Esophagus (tissue), 2 donors: ENCODE measurements at regions not wholly inside any gene's neighbourhood (a gene's known extent, or its start where the extent isn't known, plus 50 kb on each side); places are given as distances from the start of the nearest gene placed in this dataset.

Experiments
- H3K27ac ChIP-seq, 2 donors: one replicate each; pipeline ENCODE4 v1.5.1; 2013; ENCODE audit warnings: low read depth in 2 of 2, mild to moderate bottlenecking in 2 of 2, inconsistent platforms in 1 of 2, low read length in 1 of 2, moderate library complexity in 1 of 2
- H3K27me3 ChIP-seq, 2 donors: one replicate each; pipeline ENCODE4 v1.6.1; 2013; ENCODE audit warnings: low read length in 2 of 2, control low read depth in 1 of 2, mild to moderate bottlenecking in 1 of 2; ENCODE audit not compliant: insufficient read depth in 2 of 2, control insufficient read depth in 1 of 2
- H3K36me3 ChIP-seq, 2 donors: one replicate each; pipeline ENCODE4 v1.6.1; 2013; ENCODE audit warnings: low read length in 1 of 2; ENCODE audit not compliant: control insufficient read depth in 2 of 2, insufficient read depth in 2 of 2
- H3K4me1 ChIP-seq, 2 donors: one replicate each; pipeline ENCODE4 v1.6.1; 2013; ENCODE audit warnings: low read length in 1 of 2; ENCODE audit not compliant: control insufficient read depth in 2 of 2, insufficient read depth in 2 of 2
- H3K4me3 ChIP-seq, 2 donors: one replicate each; pipeline ENCODE4 v1.5.1; 2013; ENCODE audit warnings: low read length in 2 of 2, mild to moderate bottlenecking in 2 of 2, low read depth in 1 of 2, moderate library complexity in 1 of 2
- H3K9me3 ChIP-seq, 2 donors: one replicate each; pipeline ENCODE4 v1.6.1; 2013; ENCODE audit warnings: mild to moderate bottlenecking in 2 of 2, low read depth in 1 of 2, low read length in 1 of 2, moderate library complexity in 1 of 2; ENCODE audit not compliant: control insufficient read depth in 2 of 2, insufficient read depth in 1 of 2
- whole genome bisulfite sequencing, 2 donors: extraction: QIAGEN DNeasy Blood & Tissue Kit; methylation state at CpG; one replicate each; pipeline ENCODE4 v1.1.7; 2013; 5-methylcytosine and 5-hydroxymethylcytosine counted together
- donor health status: healthy with polysubstance abuse.
- donor health status: Bipolar disorder and iron deficiency.

DNA sequence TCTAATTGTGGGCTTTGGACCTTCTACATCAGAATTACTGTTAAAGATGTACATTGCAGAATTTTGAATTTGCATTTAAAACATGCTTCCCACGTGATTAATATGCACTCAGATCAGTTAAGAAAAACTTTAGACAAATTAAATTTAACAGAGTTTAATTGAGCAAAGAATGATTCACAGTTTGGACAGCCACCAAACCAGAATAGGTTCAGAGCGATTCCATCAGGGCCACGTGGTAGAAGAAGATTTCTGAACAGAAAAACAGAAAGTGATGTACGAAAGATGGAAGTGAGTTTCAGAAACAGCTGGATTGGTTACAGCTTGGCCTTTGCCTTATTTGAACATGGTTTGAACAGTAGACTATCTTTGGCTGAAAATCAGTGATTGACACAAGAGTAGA is 704.2 kb upstream of the MAP3K7 start:
- Histone ChIP-seq H3K4me3 (no peak overlapping the region), H3K36me3 (no peaks in the 10 kb centered on the region), H3K27me3 (no peaks in the 10 kb centered on the region), H3K9me3 (no peaks in the 10 kb centered on the region), H3K4me1 (no peaks in the 10 kb centered on the region), H3K27ac (no peak overlapping the region)
- WGBS, 2 donors, result 23 to 43% methylated on average over 4 of the region's 4 CpGs

DNA sequence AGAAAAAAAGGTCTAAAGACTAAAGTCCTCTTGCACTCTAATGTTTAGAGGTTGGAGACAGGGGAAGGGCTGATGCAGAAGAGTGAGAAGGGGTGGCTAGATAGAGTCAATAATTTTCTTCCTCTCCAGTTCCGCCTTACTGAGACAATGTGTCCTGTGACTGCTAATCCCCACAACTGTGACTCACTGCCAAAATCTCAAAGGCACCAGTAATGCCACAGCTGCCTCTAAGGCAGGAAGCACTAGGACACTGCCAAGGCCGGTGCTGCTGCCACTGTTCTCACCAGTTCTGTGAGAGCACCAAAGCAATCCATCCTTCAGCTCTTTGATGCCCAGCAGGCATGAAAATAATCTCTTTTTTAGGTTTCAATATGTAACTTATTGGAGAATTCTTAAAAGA is 701.9 kb upstream of the MAP3K7 start:
- Histone ChIP-seq H3K36me3 (no peaks in the 10 kb centered on the region), H3K27me3 (no peaks in the 10 kb centered on the region), H3K4me1 (no peaks in the 10 kb centered on the region), H3K9me3 (no peaks in the 10 kb centered on the region), H3K4me3 (no peak overlapping the region), H3K27ac (no peak overlapping the region)
- WGBS, 2 donors, result 46 to 60% methylated on average over 2 of the region's 2 CpGs

DNA sequence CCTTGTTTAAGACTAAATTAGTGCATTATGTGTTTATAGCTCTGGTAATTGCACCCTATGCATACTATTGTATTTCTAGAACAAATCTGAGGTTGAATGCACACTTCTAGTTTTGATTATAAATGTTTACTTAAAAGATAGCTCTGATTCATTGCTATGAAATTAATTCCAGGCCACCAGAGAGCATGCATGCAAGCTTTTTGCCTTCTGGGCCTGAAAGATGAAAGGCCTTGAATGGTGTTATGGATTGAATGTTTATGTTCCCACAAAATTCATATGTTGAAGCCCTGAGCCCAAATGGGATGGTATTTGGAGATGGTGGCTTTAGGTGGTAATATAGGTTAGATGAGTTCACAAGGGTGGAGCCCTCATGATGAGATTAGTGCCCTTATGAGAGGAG is 695.0 kb upstream of the MAP3K7 start:
- Histone ChIP-seq H3K4me1 (no peaks in the 10 kb centered on the region), H3K4me3 (no peak overlapping the region), H3K27ac (no peak overlapping the region), H3K36me3 (no peaks in the 10 kb centered on the region), H3K9me3 (no peaks in the 10 kb centered on the region), H3K27me3 (no peaks in the 10 kb centered on the region)

- Histone ChIP-seq H3K27me3 (no peaks in the 10 kb centered on the region), H3K4me1 (no peaks in the 10 kb centered on the region), H3K4me3 (no peak overlapping the region), H3K9me3 (no peaks in the 10 kb centered on the region), H3K36me3 (no peaks in the 10 kb centered on the region), H3K27ac (no peak overlapping the region)
- 64 to 69% methylated on average over 3 of the region's 3 CpGs for WGBS, 2 donors
These were observed 693.6 kb upstream of the MAP3K7 start for GRCh38 chr6:91280494-91280830.

DNA sequence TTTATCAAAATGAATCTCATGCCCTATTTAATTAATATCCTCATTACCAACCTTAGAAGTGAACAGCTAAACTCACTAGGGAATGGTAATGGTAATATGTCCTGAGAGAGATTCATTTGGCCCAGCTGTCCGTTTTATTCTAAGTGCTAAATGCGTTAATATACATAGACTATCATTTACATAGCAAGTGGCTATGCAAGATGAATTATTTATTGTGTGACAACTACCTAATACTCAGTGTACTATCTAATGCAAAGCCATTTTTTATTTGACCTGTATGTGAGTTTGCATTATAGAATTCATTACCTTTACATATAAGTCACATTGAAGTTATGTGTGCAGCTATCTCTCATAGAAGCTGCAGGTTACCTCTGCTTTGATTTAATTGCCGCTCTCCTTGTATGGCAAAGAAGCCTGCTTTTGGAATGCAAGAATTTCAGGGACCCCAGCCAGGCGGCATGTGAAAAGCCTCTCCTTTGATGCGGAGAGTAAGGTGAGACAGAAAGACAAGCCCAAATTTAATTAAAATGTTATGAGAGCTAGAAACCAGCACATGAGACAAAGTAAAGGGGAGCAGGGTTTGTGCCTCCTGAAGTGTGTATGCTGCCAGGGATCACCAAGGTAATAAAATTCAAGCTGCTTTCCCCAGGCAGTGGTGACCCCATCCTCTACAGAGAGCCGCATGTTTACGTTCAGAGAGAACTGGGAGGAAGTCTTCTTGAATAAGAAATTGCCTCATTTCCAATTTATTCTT is 693.0 kb upstream of the MAP3K7 start:
- H3K4me3 ChIP-seq, result no peak overlapping the region
- 74 to 82% methylated on average over 7 of the region's 7 CpGs for WGBS, 2 donors
- H3K27me3 ChIP-seq, result no peaks in the 10 kb centered on the region
- H3K9me3 ChIP-seq, result no peaks in the 10 kb centered on the region
- no peaks in the 10 kb centered on the region for H3K36me3 ChIP-seq
- no peak overlapping the region for H3K27ac ChIP-seq
- H3K4me1 ChIP-seq, result no peaks in the 10 kb centered on the region

- H3K4me3 ChIP-seq, result no peak overlapping the region
- H3K36me3 ChIP-seq, result no peaks in the 10 kb centered on the region
- no peaks in the 10 kb centered on the region for H3K27me3 ChIP-seq
- WGBS, 2 donors, result 93 to 97% methylated on average over 2 of the region's 2 CpGs
- H3K9me3 ChIP-seq, result no peaks in the 10 kb centered on the region
- no peaks in the 10 kb centered on the region for H3K4me1 ChIP-seq
- H3K27ac ChIP-seq, result no peak overlapping the region
These were observed 691.5 kb upstream of the MAP3K7 start for GRCh38 chr6:91278416-91278815.

GRCh38 chr6:91276315-91276714 is 689.4 kb upstream of the MAP3K7 start:
- H3K4me1 ChIP-seq, result no peaks in the 10 kb centered on the region
- no peaks in the 10 kb centered on the region for H3K27me3 ChIP-seq
- peaks cover 0 to 4% of the 10 kb centered on the region in 2 donors for H3K9me3 ChIP-seq
- H3K27ac ChIP-seq, result no peak overlapping the region
- WGBS, 2 donors, result 35 to 63% methylated on average over 2 of the region's 2 CpGs
- no peaks in the 10 kb centered on the region for H3K36me3 ChIP-seq
- H3K4me3 ChIP-seq, result no peak overlapping the region

GRCh38 chr6:91273729-91274128 is 686.9 kb upstream of the MAP3K7 start:
- H3K27ac ChIP-seq, result no peak overlapping the region
- no peaks in the 10 kb centered on the region for H3K4me1 ChIP-seq
- 54% methylated on average over 5 of the region's 5 CpGs for WGBS, 2 donors
- H3K4me3 ChIP-seq, result no peak overlapping the region
- H3K9me3 ChIP-seq, result peaks cover 0 to 12% of the 10 kb centered on the region in 2 donors
- H3K27me3 ChIP-seq, result no peaks in the 10 kb centered on the region
- no peaks in the 10 kb centered on the region for H3K36me3 ChIP-seq

GRCh38 chr6:91271807-91272206 is 684.9 kb upstream of the MAP3K7 start:
- Histone ChIP-seq H3K27ac (no peak overlapping the region), H3K4me3 (no peak overlapping the region), H3K4me1 (no peaks in the 10 kb centered on the region), H3K27me3 (no peaks in the 10 kb centered on the region), H3K36me3 (no peaks in the 10 kb centered on the region), H3K9me3 (peaks cover 0 to 12% of the 10 kb centered on the region in 2 donors)
- 95 to 96% methylated on average over 6 of the region's 6 CpGs for WGBS, 2 donors

GRCh38 chr6:91268941-91269340 is 682.1 kb upstream of the MAP3K7 start:
- Histone ChIP-seq H3K27me3 (no peaks in the 10 kb centered on the region), H3K9me3 (peaks cover 0 to 12% of the 10 kb centered on the region in 2 donors), H3K36me3 (no peaks in the 10 kb centered on the region), H3K4me1 (no peaks in the 10 kb centered on the region), H3K4me3 (no peak overlapping the region), H3K27ac (no peak overlapping the region)
- 53 to 56% methylated on average over 2 of the region's 2 CpGs for WGBS, 2 donors
